HG03097 (cell line): ENCODE measurements at regions not wholly inside any gene's neighbourhood (a gene's known extent, or its start where the extent isn't known, plus 50 kb on each side); places are given as distances from the start of the nearest gene placed in this dataset.
"Not testable (repeated sequence)": the region's sequence is repeated elsewhere in the genome, so short reads cannot be mapped to it uniquely, and the experiment has no call there.

ENCODE experiments used
- ATAC-seq: cut with Tn5 transposase; IDR thresholded peaks from one replicate; pipeline ENCODE4 v1.9.1; 2021; ENCODE audit not compliant: unreplicated experiment, low FRiP score

- ATAC-seq, result no peak
These were observed 83.2 kb downstream of the MANEA start for GRCh38 chr6:95660544-95660943.

DNA sequence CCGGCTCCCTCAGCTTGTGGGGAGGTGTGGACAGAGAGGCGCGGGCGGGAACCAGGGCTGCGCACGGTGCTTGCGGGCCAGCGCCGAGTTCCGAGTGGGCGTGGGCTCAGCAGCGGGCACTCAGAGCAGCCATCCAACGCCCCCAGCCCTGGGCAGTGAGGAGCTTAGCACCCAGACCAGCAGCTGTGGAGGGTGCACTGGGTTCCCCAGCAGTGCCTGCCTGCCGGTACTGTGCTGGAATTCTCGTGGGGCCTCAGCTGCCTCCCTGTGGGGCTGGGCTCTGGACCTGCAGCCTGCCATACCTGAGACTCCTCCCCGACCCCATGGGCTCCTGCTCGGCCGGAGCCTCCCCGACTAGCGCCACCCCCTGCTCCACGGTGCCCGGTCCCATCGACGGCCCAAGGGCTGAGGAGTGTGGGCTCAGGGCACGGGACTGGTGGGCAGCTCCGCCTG is 92.7 kb downstream of the MANEA start:
- ATAC-seq, result no peak

GRCh38 chr6:95676011-95676628 is 98.8 kb downstream of the MANEA start:
- ATAC-seq, result no peak

GRCh38 chr6:95679981-95680380 is 102.6 kb downstream of the MANEA start:
- ATAC-seq, result no peak

GRCh38 chr6:95681736-95682135 is 104.4 kb downstream of the MANEA start:
- no peak for ATAC-seq

- ATAC-seq, result no peak
These were observed 105.1 kb downstream of the MANEA start for GRCh38 chr6:95682476-95682875.

DNA sequence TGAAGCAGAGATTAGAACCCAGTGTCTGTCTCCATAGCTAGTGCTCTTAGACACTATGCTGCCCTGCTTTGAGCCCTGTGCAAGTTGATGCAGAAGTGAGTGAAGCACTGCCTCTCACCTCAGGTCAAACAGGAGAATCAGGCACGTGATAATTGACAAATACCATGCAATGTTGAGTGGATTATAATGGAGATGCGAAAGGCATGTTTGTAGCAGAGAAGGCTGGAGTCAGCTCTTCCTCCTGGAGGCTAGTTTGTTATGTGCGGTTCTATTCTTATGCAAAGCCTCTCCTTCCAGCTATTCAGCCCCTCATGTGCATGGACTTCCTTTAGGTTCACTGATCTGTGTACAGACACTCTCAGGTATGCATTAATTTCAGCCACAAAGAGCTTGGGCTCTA is 108.5 kb downstream of the MANEA start:
- no peak for ATAC-seq

DNA sequence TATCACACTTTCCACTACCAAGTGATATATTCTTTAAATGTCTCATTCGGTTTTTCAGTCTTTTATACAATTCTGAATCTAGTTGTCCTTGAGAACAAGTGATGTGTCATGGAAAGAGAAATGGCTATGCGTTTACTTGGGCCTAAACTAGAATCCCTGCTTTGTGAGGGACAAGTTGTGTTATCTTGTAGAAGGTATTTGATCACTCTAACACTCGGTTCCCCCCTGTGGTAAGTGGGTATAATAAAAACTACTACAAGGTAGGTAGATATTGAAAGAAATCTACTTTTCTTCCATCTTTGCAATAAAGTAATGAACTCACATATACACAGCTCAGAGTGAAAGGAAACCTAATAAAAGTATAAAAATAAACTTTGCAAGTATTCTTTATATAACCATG is 108.9 kb downstream of the MANEA start:
- ATAC-seq, result no peak

- no peak for ATAC-seq
These were observed 109.6 kb downstream of the MANEA start for GRCh38 chr6:95686895-95687294.

- no peak for ATAC-seq
These were observed 110.5 kb downstream of the MANEA start for GRCh38 chr6:95687839-95688238.

DNA sequence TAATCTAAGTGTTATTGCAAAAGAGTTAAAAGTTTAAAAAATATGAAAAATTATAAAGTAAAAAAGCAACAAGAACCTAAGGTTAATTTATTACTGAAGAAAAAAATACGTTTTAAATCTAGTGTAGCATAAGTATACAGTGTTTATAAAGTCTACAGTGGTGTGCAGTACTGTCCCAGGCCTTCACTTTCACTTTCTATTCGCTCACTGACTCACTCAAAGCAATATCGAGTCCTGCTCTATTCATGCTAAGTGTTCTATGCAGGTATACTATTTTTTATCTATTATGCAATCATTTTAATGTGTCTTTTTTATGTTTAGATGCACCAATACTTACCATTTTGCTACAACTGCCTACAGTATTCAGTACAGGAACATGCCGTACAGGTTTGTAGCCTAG is 113.0 kb downstream of the MANEA start:
- peak; percentile 61 for ATAC-seq

- no peak for ATAC-seq
These were observed 115.8 kb downstream of the MANEA start for GRCh38 chr6:95693108-95693507.

DNA sequence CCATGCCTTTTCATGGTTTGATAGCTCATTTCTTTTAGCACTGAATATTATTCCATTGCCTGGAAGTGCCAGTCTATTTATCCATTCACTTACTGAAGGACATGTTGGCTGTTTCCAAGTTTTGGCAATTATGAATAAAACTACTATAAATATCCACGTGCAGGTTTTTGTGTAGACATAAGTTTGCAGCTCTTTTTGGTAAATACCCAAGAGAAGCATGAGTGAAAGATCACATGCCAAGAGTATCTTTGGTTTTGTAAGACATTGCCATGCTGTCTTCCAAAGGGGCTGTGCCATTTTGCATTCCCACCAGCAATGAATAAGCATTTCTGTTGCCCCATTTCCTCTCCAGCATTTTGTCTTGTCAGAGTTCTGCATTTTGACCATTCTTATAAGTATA is 120.9 kb downstream of the MANEA start:
- no peak for ATAC-seq

- ATAC-seq, result no peak
These were observed 146.3 kb downstream of the MANEA start for GRCh38 chr6:95723638-95724037.

- no peak for ATAC-seq
These were observed 148.0 kb downstream of the MANEA start for GRCh38 chr6:95725344-95725743.

DNA sequence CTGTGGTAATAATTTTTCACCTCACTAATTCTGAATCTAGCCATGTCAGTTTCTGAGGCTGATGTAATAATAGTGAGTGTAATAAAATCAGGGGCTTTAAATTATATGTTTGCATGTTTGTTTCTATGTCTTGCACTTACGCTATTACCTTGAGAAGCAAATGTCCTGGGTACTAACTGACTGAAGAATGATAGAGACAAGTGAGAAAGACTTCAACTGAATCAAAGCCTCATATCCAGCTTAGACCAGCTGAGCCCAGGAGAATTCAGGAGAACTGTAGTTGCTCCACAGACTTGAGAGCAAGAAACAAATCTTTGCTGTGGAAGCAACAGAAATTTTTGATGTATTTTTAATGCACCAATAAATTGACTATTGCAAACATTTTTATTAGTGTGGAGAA is 162.8 kb downstream of the MANEA start:
- ATAC-seq, result no peak

- ATAC-seq, result no peak
These were observed 163.7 kb downstream of the MANEA start for GRCh38 chr6:95741045-95741444.

GRCh38 chr6:95742767-95743289 is 165.5 kb downstream of the MANEA start:
- ATAC-seq, result no peak

GRCh38 chr6:95743591-95743990 is 166.3 kb downstream of the MANEA start:
- ATAC-seq, result no peak

GRCh38 chr6:95758236-95759069 is 181.1 kb downstream of the MANEA start:
- not testable (repeated sequence) for ATAC-seq

GRCh38 chr6:95767897-95768463 is 190.6 kb downstream of the MANEA start:
- ATAC-seq, result no peak

GRCh38 chr6:95768539-95768938 is 191.2 kb downstream of the MANEA start:
- no peak for ATAC-seq
